ENCODE measurements at regions not wholly inside any gene's neighbourhood (a gene's known extent, or its start where the extent isn't known, plus 50 kb on each side); places are given as distances from the start of the nearest gene placed in this dataset.

DNA sequence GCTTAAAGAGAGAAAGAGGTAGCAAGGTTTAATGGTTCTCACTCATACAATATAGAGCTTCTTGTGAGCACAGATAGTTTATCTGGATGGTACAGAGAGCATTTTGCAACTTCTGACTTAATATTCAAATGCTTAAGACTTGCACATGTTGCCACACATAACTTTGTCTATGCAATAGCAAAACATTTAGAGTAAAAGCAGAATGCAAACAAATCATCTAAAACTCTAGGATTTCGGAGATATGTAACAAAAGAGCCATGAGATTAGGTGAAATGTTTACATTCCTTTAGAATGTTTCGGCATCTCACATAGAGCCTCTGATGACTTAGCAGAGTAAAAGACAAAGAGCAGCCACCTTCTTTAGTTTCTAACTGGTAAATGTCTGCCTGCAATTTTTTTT lies 717.1 kb upstream of the LRRN3 start:
- TF ChIP-seq EZH2 (IDR thresholded peaks at IDR 0.05; ENCODE audit: insufficient read depth, poor library complexity, severe bottlenecking) (no peak), EZH2phosphoT487 (IDR thresholded peaks at IDR 0.05; ENCODE audit: insufficient read depth, low read depth) (no peak)
